Hepatocyte (in vitro differentiated cells): ENCODE measurements at regions not wholly inside any gene's neighbourhood (a gene's known extent, or its start where the extent isn't known, plus 50 kb on each side); places are given as distances from the start of the nearest gene placed in this dataset.
"Not testable (repeated sequence)": the region's sequence is repeated elsewhere in the genome, so short reads cannot be mapped to it uniquely, and the experiment has no call there.

Experiments
- DNase-seq: peaks from one replicate; pipeline ENCODE4 v3.0.0-alpha.2; 2016; ENCODE audit warnings: low spot score
- H2AFZ ChIP-seq: fragments of 200-600 bp; sonication (generic); 2 replicates; pipeline ENCODE4 v1.6.0; 2016; ENCODE audit warnings: antibody characterized with exemption, mild to moderate bottlenecking
- H3K27ac ChIP-seq: fragments of 200-600 bp; sonication (generic); 2 replicates; pipeline ENCODE4 v1.5.1; 2016; ENCODE audit warnings: mild to moderate bottlenecking
- H3K27me3 ChIP-seq: fragments of 200-600 bp; sonication (generic); 2 replicates; pipeline ENCODE4 v1.6.1; 2016
- H3K36me3 ChIP-seq: fragments of 200-600 bp; sonication (generic); replicated peaks from 2 replicates; pipeline ENCODE4 v1.5.1; 2016; ENCODE audit warnings: low read depth; ENCODE audit not compliant: insufficient read depth
- H3K4me1 ChIP-seq: fragments of 200-600 bp; sonication (generic); 2 replicates; pipeline ENCODE4 v1.5.1; 2016; ENCODE audit warnings: mild to moderate bottlenecking, moderate library complexity; ENCODE audit not compliant: insufficient read depth
- H3K4me2 ChIP-seq: fragments of 200-600 bp; sonication (generic); 2 replicates; pipeline ENCODE4 v1.6.0; 2016
- H3K4me3 ChIP-seq: fragments of 200-600 bp; sonication (generic); 2 replicates; pipeline ENCODE4 v1.5.1; 2016; ENCODE audit warnings: mild to moderate bottlenecking
- H3K79me2 ChIP-seq: fragments of 200-600 bp; sonication (generic); 2 replicates; pipeline ENCODE4 v1.6.0; 2017; ENCODE audit warnings: mild to moderate bottlenecking
- H3K9me2 ChIP-seq: fragments of 200-600 bp; sonication (generic); replicated peaks from 2 replicates; pipeline ENCODE4 v1.6.0; 2017; ENCODE audit warnings: mild to moderate bottlenecking; ENCODE audit not compliant: insufficient read depth
- H3K9me3 ChIP-seq: fragments of 200-600 bp; sonication (generic); 2 replicates; pipeline ENCODE4 v1.5.1; 2016; ENCODE audit warnings: low read depth, mild to moderate bottlenecking
- H4K20me1 ChIP-seq: fragments of 200-600 bp; sonication (generic); 2 replicates; pipeline ENCODE4 v1.6.0; 2016; ENCODE audit warnings: mild to moderate bottlenecking; ENCODE audit not compliant: insufficient read depth, poor library complexity, severe bottlenecking
- CTCF ChIP-seq: fragments of 200-600 bp; sonication (generic); IDR thresholded peaks from 2 replicates; pipeline ENCODE4 v1.5.1; 2016; ENCODE audit warnings: antibody characterized with exemption, mild to moderate bottlenecking; ENCODE audit not compliant: poor library complexity
- EZH2 ChIP-seq: fragments of 200-600 bp; sonication (generic); IDR thresholded peaks from 2 replicates; pipeline ENCODE4 v1.6.1; 2016; ENCODE audit warnings: antibody characterized with exemption, mild to moderate bottlenecking, borderline replicate concordance
- EZH2phosphoT487 ChIP-seq: fragments of 200-600 bp; sonication (generic); IDR thresholded peaks from one replicate; pipeline ENCODE4 v1.6.1; 2018; ENCODE audit warnings: antibody characterized with exemption, mild to moderate bottlenecking, low read depth, moderate library complexity; ENCODE audit not compliant: unreplicated experiment, severe bottlenecking
- WGBS: methylation state at CpG from one replicate; pipeline ENCODE4 v1.1.6; 2016; ENCODE audit warnings: low lambda C conversion rate; ENCODE audit errors: missing lambda C conversion rate; 5-methylcytosine and 5-hydroxymethylcytosine counted together

GRCh38 chr14:56358275-56358674 lies 221.3 kb upstream of the TMEM260 start:
- no peaks in the 10 kb centered on the region for H4K20me1 ChIP-seq
- no peaks in the 10 kb centered on the region for H3K36me3 ChIP-seq
- TF ChIP-seq CTCF (no peak), EZH2phosphoT487 (no peak), EZH2 (no peak)
- H3K4me3 ChIP-seq, result no peak overlapping the region
- no peak overlapping the region for H2AFZ ChIP-seq
- DNase-seq, result no peak
- no peak overlapping the region for H3K4me2 ChIP-seq
- H3K27me3 ChIP-seq, result no peaks in the 10 kb centered on the region
- 70% methylated on average over 2 of the region's 2 CpGs for WGBS
- no peak overlapping the region for H3K27ac ChIP-seq
- no peaks in the 10 kb centered on the region for H3K9me3 ChIP-seq
- no peaks in the 10 kb centered on the region for H3K9me2 ChIP-seq
- H3K79me2 ChIP-seq, result no peaks in the 10 kb centered on the region
- peaks cover 6% of the 10 kb centered on the region for H3K4me1 ChIP-seq

GRCh38 chr14:56358851-56359614 lies 220.6 kb upstream of the TMEM260 start:
- no peak for TF ChIP-seq EZH2phosphoT487
- no peak for TF ChIP-seq EZH2
- no peak for TF ChIP-seq CTCF
- Histone ChIP-seq H3K9me2 (no peaks in the 10 kb centered on the region), H3K4me3 (no peak overlapping the region), H4K20me1 (no peaks in the 10 kb centered on the region), H2AFZ (no peak overlapping the region), H3K4me2 (peak overlapping the region; percentile 42), H3K4me1 (peaks cover 6% of the 10 kb centered on the region), H3K79me2 (no peaks in the 10 kb centered on the region), H3K27ac (no peak overlapping the region), H3K36me3 (no peaks in the 10 kb centered on the region), H3K9me3 (no peaks in the 10 kb centered on the region), H3K27me3 (no peaks in the 10 kb centered on the region)
- 47% methylated on average over 7 of the region's 7 CpGs for WGBS
- DNase-seq, result peak; percentile 20

- WGBS, result 100% methylated on average over 1 of the region's 1 CpG
- not testable (repeated sequence) for H3K4me3 ChIP-seq, H3K4me2 ChIP-seq, H3K27ac ChIP-seq, DNase-seq, H3K27me3 ChIP-seq, H4K20me1 ChIP-seq, H3K9me3 ChIP-seq, H3K79me2 ChIP-seq, H3K9me2 ChIP-seq, H2AFZ ChIP-seq, H3K4me1 ChIP-seq, H3K36me3 ChIP-seq
These were observed 213.9 kb upstream of the TMEM260 start for GRCh38 chr14:56365663-56366062.

- no peaks in the 10 kb centered on the region for H4K20me1 ChIP-seq
- no peaks in the 10 kb centered on the region for H3K9me2 ChIP-seq
- H3K4me2 ChIP-seq, result no peak overlapping the region
- no peak for DNase-seq
- H2AFZ ChIP-seq, result no peak overlapping the region
- H3K9me3 ChIP-seq, result no peaks in the 10 kb centered on the region
- H3K4me3 ChIP-seq, result no peak overlapping the region
- H3K27me3 ChIP-seq, result no peaks in the 10 kb centered on the region
- WGBS, result 77% methylated on average over 2 of the region's 2 CpGs
- H3K79me2 ChIP-seq, result no peaks in the 10 kb centered on the region
- no peak overlapping the region for H3K27ac ChIP-seq
- no peaks in the 10 kb centered on the region for H3K36me3 ChIP-seq
- no peaks in the 10 kb centered on the region for H3K4me1 ChIP-seq
- TF ChIP-seq CTCF (no peak), EZH2 (no peak), EZH2phosphoT487 (no peak)
These were observed 212.2 kb upstream of the TMEM260 start for GRCh38 chr14:56367416-56367815.
